GM19035 (cell line): ENCODE measurements at regions not wholly inside any gene's neighbourhood (a gene's known extent, or its start where the extent isn't known, plus 50 kb on each side); places are given as distances from the start of the nearest gene placed in this dataset.

ENCODE experiments used
- ATAC-seq: cut with Tn5 transposase; IDR thresholded peaks from one replicate; pipeline ENCODE4 v1.9.1; 2021; ENCODE audit not compliant: unreplicated experiment

GRCh38 chr3:188026191-188026968 is 127.6 kb upstream of the LPP start:
- no peak for ATAC-seq

- ATAC-seq: no peak
These were observed 122.8 kb upstream of the LPP start for GRCh38 chr3:188031121-188031520.

- ATAC-seq: no peak
These were observed 119.0 kb upstream of the LPP start for GRCh38 chr3:188034989-188035388.

GRCh38 chr3:188036375-188037194 is 117.4 kb upstream of the LPP start:
- ATAC-seq: no peak

- ATAC-seq: no peak
These were observed 116.7 kb upstream of the LPP start for GRCh38 chr3:188037195-188037718.

GRCh38 chr3:188037965-188038581 is 115.9 kb upstream of the LPP start:
- ATAC-seq: no peak

- ATAC-seq: no peak
These were observed 112.8 kb upstream of the LPP start for GRCh38 chr3:188041193-188041592.

- no peak for ATAC-seq
These were observed 112.1 kb upstream of the LPP start for GRCh38 chr3:188041895-188042294.

- no peak for ATAC-seq
These were observed 111.5 kb upstream of the LPP start for GRCh38 chr3:188042466-188042865.

- ATAC-seq: no peak
These were observed 110.1 kb upstream of the LPP start for GRCh38 chr3:188043891-188044290.

GRCh38 chr3:188046561-188047211 is 107.3 kb upstream of the LPP start:
- ATAC-seq: no peak

- no peak for ATAC-seq
These were observed 106.4 kb upstream of the LPP start for GRCh38 chr3:188047536-188047935.

- ATAC-seq: no peak
These were observed 104.1 kb upstream of the LPP start for GRCh38 chr3:188049606-188050530.

GRCh38 chr3:188051801-188052168 is 102.2 kb upstream of the LPP start:
- ATAC-seq: no peak

GRCh38 chr3:188052169-188053035 is 101.6 kb upstream of the LPP start:
- no peak for ATAC-seq

- ATAC-seq: no peak
These were observed 101.0 kb upstream of the LPP start for GRCh38 chr3:188053036-188053340.

- no peak for ATAC-seq
These were observed 100.1 kb upstream of the LPP start for GRCh38 chr3:188053710-188054380.

- ATAC-seq: no peak
These were observed 99.4 kb upstream of the LPP start for GRCh38 chr3:188054541-188054940.

- ATAC-seq: no peak
These were observed 98.6 kb upstream of the LPP start for GRCh38 chr3:188055388-188055787.
